Mucosa of rectum (tissue), 2 donors: ENCODE measurements at regions not wholly inside any gene's neighbourhood (a gene's known extent, or its start where the extent isn't known, plus 50 kb on each side); places are given as distances from the start of the nearest gene placed in this dataset.

Experiments used
- H3K27ac ChIP-seq, 2 donors: one replicate each; pipeline ENCODE4 v1.7.0; 2013; ENCODE audit warnings: inconsistent platforms in 2 of 2, low read depth in 2 of 2, low read length in 2 of 2
- H3K27me3 ChIP-seq, 2 donors: one replicate each; pipeline ENCODE4 v1.7.0; 2013; ENCODE audit warnings: low read length in 2 of 2; ENCODE audit not compliant: control insufficient read depth in 2 of 2, insufficient read depth in 2 of 2
- H3K36me3 ChIP-seq, 2 donors: one replicate each; pipeline ENCODE4 v1.7.0; 2013; ENCODE audit warnings: low read length in 2 of 2; ENCODE audit not compliant: control insufficient read depth in 2 of 2, insufficient read depth in 2 of 2
- H3K4me1 ChIP-seq, 2 donors: one replicate each; pipeline ENCODE4 v1.7.0; 2013; ENCODE audit warnings: low read length in 2 of 2, mild to moderate bottlenecking in 1 of 2; ENCODE audit not compliant: control insufficient read depth in 2 of 2, insufficient read depth in 2 of 2
- H3K4me3 ChIP-seq, 2 donors: one replicate each; pipeline ENCODE4 v1.7.0; 2013; ENCODE audit warnings: low read length in 2 of 2
- H3K9ac ChIP-seq, 2 donors: one replicate each; pipeline ENCODE4 v1.7.0; 2013; ENCODE audit warnings: low read length in 2 of 2, low read depth in 1 of 2, mild to moderate bottlenecking in 1 of 2
- H3K9me3 ChIP-seq, 2 donors: one replicate each; pipeline ENCODE4 v1.7.0; 2013; ENCODE audit warnings: low read length in 2 of 2; ENCODE audit not compliant: control insufficient read depth in 2 of 2
- donor health status: healthy.
- donor health status: Normal muscosa, but diverticular disease.

GRCh38 chr2:16046649-16047048, 106.3 kb downstream of the MYCN start:
- no peak overlapping the region for H3K9ac ChIP-seq
- no peak overlapping the region for H3K27ac ChIP-seq
- H3K4me3 ChIP-seq, result no peak overlapping the region
- H3K36me3 ChIP-seq, result no peaks in the 10 kb centered on the region
- no peaks in the 10 kb centered on the region for H3K9me3 ChIP-seq
- H3K4me1 ChIP-seq, result no peaks in the 10 kb centered on the region
- no peaks in the 10 kb centered on the region for H3K27me3 ChIP-seq

GRCh38 chr2:16045653-16046352, 105.5 kb downstream of the MYCN start:
- Histone ChIP-seq H3K27me3 (no peaks in the 10 kb centered on the region), H3K27ac (no peak overlapping the region), H3K4me3 (no peak overlapping the region), H3K9ac (no peak overlapping the region), H3K36me3 (no peaks in the 10 kb centered on the region), H3K4me1 (no peaks in the 10 kb centered on the region), H3K9me3 (no peaks in the 10 kb centered on the region)

- no peak overlapping the region for H3K27ac ChIP-seq
Observed at GRCh38 chr2:16044946-16045456, 104.7 kb downstream of the MYCN start.

DNA sequence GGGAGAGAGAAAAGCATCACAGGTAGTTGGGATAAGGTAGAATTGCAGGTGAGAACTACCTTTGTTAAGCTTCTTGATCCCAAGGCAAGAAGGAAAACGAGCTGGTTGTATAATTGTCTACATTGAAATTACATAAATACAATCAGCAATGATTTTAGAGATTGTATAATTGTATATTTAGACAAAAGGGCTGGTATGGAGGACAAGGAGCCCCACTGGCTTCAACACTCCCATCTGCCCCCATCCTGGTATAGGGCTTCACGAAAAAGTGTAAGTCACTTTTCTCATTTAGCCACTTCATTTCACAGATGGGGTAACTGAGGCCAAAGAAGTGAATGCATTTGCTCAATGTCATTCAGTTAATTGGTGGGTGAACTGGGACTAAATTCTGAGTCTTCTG, 103.3 kb downstream of the MYCN start:
- H3K9ac ChIP-seq, result no peak overlapping the region
- no peaks in the 10 kb centered on the region for H3K27me3 ChIP-seq
- no peak overlapping the region for H3K4me3 ChIP-seq
- H3K9me3 ChIP-seq, result no peaks in the 10 kb centered on the region
- no peaks in the 10 kb centered on the region for H3K4me1 ChIP-seq
- H3K27ac ChIP-seq, result no peak overlapping the region
- H3K36me3 ChIP-seq, result no peaks in the 10 kb centered on the region

More at GRCh38 chr2:16044946-16045456, 104.7 kb downstream of the MYCN start:
- H3K4me1 ChIP-seq, result no peaks in the 10 kb centered on the region
- no peak overlapping the region for H3K4me3 ChIP-seq
- H3K27me3 ChIP-seq, result no peaks in the 10 kb centered on the region
- no peaks in the 10 kb centered on the region for H3K36me3 ChIP-seq
- H3K9me3 ChIP-seq, result no peaks in the 10 kb centered on the region
- H3K9ac ChIP-seq, result no peak overlapping the region

GRCh38 chr2:16043192-16043591, 102.8 kb downstream of the MYCN start:
- H3K4me1 ChIP-seq, result no peaks in the 10 kb centered on the region
- H3K9ac ChIP-seq, result no peak overlapping the region
- no peaks in the 10 kb centered on the region for H3K9me3 ChIP-seq
- H3K36me3 ChIP-seq, result no peaks in the 10 kb centered on the region
- no peaks in the 10 kb centered on the region for H3K27me3 ChIP-seq
- H3K4me3 ChIP-seq, result no peak overlapping the region
- no peak overlapping the region for H3K27ac ChIP-seq

DNA sequence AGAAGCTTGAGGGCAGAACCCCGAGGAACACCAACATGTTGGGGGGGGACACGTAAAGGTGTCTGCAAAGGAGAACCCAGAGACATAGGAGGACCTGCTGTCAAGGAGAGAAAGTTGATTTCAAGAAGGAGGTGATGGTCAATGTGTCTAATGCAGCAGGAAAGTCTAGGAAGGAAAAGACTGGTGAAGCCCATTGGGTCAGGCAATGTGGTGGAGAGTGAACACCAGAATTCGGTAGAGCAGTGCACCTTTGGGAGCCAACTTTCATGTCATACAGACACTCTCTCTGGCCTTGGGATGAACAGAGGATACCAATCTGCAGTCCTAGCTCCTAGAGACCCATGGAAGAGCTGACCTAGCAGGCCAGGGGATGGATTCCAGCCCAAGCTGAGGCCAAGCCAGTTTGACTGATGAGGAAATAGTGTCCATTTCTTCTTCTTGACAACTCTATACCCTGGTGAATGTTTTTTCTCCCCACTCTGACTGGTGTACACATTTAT, 101.9 kb downstream of the MYCN start:
- Histone ChIP-seq H3K36me3 (no peaks in the 10 kb centered on the region), H3K4me3 (no peak overlapping the region), H3K27ac (no peak overlapping the region), H3K27me3 (no peaks in the 10 kb centered on the region), H3K4me1 (no peaks in the 10 kb centered on the region), H3K9me3 (no peaks in the 10 kb centered on the region), H3K9ac (no peak overlapping the region)

- H3K4me3 ChIP-seq, result no peak overlapping the region
- no peaks in the 10 kb centered on the region for H3K36me3 ChIP-seq
- H3K9ac ChIP-seq, result no peak overlapping the region
- no peak overlapping the region for H3K27ac ChIP-seq
- H3K4me1 ChIP-seq, result no peaks in the 10 kb centered on the region
- H3K9me3 ChIP-seq, result no peaks in the 10 kb centered on the region
- H3K27me3 ChIP-seq, result no peaks in the 10 kb centered on the region
Observed at GRCh38 chr2:16040271-16041010, 100.1 kb downstream of the MYCN start.

DNA sequence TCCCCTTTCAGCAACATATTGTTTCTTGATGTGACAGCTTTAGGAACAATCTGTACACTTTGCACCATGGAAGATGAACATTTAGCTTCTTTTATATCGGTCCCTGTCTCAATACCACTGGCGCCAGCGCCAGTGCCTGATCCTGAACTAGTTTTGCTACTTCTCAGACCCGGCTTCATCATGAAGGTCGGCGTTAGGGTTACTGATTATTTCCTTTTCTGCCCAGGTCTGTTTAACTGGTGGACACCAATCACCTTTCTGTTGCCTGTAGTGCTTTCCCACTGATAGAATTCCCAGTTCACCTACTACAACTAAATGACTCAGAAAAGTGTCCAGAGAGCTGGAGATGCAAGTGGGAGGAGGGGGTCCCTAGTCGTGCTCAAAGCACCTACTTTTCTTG, 99.5 kb downstream of the MYCN start:
- Histone ChIP-seq H3K9me3 (no peaks in the 10 kb centered on the region), H3K27me3 (no peaks in the 10 kb centered on the region), H3K36me3 (no peaks in the 10 kb centered on the region), H3K27ac (no peak overlapping the region), H3K9ac (no peak overlapping the region), H3K4me1 (no peaks in the 10 kb centered on the region), H3K4me3 (no peak overlapping the region)

DNA sequence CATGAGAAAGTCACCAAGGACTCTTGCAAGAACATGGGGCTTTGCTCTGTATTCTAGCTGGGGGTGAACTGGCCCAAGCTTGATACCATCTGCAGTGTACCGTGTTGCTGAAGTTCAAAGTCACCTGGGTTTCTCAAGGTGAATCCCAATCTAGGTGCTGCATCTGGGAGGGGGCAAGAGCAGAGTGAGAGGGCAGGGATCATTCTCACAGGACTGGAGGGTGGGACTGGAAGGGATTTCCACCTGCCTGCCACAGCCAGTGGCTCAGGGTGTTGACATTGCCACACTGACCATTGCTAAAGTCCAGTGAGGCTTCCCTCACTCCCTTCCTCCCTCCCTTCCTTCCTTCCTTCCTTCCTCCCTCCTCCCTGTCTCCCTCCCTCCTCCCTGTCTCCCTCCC, 98.7 kb downstream of the MYCN start:
- Histone ChIP-seq H3K27ac (no peak overlapping the region), H3K4me1 (no peaks in the 10 kb centered on the region), H3K9ac (no peak overlapping the region), H3K4me3 (no peak overlapping the region), H3K9me3 (no peaks in the 10 kb centered on the region), H3K27me3 (no peaks in the 10 kb centered on the region), H3K36me3 (no peaks in the 10 kb centered on the region)

- Histone ChIP-seq H3K4me3 (no peak overlapping the region), H3K9ac (no peak overlapping the region), H3K9me3 (no peaks in the 10 kb centered on the region), H3K27me3 (no peaks in the 10 kb centered on the region), H3K27ac (no peak overlapping the region), H3K36me3 (no peaks in the 10 kb centered on the region), H3K4me1 (no peaks in the 10 kb centered on the region)
Observed at GRCh38 chr2:16038621-16039020, 98.3 kb downstream of the MYCN start.
